COR-L47 (cell line): ENCODE measurements at regions not wholly inside any gene's neighbourhood (a gene's known extent, or its start where the extent isn't known, plus 50 kb on each side); places are given as distances from the start of the nearest gene placed in this dataset.
"Not testable (repeated sequence)": the region's sequence is repeated elsewhere in the genome, so short reads cannot be mapped to it uniquely, and the experiment has no call there.

Experiments used
- DNase-seq: peaks from one replicate; lab custom pipeline; 2025; lab: John Stamatoyannopoulos, UW

DNA sequence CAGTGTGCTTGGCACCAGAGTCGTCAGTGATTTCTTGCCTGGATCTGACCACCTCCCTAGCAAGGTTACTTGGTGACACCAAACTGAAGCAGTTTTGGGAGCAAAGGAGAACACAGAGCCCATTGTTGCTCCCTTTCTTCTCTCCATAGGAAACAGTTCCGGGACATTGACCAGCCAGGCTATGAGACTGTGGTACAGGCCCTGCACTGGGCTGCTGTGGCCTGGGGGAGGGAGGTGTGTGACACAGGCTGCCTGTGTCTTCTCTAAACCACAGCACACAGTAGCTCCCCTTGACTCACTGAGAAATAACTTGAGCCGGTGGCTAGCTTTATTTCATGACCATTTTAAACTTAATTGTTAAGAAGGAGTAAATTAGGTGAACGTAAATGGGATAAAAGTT, 214.8 kb upstream of the UBL3 start:
- no peak for DNase-seq

DNA sequence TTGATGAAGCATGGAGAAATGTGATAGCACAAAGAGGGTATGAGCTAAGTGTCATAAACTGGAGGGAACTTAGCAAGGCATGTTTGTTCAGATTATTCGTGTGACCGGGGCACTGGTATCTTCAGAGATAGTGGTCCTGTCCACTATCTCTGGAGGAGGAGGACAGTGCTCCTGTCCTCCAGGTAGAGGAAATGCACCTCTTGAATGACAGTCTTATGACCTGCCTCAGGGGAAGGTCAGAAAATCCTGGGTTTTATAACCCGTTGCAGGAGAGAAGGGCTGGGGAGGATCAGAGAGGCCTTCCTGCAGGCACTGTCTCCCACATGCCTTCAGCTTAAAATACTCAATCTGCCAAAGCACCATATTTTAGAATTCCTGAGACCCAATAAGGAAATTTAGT, 213.5 kb upstream of the UBL3 start:
- no peak for DNase-seq

DNA sequence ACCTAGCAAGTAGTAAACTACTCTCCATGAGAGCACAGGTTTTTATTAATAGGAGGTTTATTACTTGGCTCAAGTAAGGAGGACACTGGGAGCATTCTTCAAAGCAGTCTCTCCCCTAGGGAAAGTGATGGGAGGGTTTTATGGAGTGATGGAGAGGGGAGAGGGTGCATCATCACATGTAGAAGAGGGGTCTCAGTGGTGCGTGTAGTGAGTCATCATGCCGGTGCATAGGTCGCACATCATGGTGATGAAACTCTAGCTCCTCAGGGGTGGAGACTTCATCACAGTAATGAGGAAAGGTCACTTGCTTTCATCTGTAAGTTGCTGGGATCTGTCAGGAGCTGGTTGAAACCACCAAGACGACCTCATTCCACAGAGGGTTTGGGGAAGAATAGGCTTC, 210.8 kb upstream of the UBL3 start:
- no peak for DNase-seq

DNA sequence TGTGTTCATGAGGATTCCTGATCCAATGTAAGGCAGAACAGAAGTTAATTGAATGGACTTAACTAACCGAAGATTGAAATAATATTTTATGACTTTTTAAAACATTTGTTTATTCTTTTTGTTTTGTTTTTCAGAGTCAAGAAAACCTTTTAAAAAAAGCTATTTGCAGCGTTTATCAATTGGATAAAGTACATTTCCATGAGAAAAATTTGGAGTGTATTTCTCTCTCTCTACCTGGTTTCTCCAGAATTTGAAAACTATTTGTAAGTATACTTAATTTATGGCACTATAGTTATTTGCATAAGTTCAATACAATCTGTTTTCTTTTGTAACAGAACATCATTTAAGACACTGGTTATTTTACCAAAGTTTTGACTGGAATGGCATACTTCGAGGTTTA, 208.0 kb upstream of the UBL3 start:
- no peak for DNase-seq

DNA sequence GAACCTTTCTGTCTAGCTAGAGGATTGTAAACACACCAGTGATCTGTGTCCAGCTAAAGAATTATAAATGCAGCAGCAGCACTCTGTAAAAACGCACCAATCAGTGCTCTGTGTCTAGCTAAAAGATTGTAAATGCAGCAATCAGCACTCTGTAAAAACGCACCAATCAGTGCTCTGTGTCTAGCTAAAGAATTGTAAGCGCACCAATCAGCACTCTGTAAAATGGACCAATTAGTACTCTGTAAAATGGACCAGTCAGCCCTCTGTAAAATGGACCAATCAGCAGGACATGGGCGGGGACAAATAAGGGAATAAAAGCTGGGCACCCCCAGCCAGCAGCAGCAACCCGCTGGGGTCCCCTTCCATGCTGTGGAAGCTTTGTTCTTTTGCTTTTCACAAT, 204.1 kb upstream of the UBL3 start:
- not testable (repeated sequence) for DNase-seq

DNA sequence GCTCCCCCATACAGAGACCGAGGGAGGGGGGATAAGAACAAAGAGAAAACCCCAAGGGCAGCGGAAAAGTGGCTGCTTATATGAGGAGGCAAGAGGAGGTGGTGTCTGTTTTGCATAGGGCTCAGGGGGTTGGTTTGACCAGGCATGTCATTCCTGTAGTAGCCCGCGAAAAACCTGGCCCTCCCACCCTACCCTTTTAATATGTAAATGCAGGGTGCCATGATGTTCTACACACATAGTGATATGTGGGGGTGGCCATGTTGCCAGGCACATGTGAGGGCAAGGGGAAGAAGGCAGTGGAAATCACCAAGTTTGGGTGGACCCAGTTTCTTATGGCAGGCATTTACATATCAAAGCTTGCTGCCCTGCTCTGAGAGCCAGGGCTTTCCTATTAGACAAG, 203.5 kb upstream of the UBL3 start:
- DNase-seq, result no peak

DNA sequence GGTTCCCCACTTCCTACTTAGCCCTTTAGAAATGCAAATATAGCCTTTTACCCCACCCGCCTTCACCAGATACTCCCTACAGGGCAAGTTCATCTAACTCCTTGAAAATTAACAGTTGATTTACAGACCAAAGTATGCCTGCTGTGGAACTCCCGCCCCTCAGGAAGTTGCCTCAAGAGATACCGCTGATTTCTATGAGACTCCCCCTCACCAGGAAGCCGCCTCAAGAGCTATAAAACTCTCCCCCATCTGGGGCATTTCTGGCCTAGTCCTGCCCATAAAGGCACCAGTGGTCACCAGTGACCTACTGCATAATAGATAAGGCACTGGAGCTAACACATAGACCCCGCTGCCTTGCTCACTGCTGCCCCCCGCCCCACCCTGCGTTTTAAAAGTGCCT, 201.7 kb upstream of the UBL3 start:
- no peak for DNase-seq

DNA sequence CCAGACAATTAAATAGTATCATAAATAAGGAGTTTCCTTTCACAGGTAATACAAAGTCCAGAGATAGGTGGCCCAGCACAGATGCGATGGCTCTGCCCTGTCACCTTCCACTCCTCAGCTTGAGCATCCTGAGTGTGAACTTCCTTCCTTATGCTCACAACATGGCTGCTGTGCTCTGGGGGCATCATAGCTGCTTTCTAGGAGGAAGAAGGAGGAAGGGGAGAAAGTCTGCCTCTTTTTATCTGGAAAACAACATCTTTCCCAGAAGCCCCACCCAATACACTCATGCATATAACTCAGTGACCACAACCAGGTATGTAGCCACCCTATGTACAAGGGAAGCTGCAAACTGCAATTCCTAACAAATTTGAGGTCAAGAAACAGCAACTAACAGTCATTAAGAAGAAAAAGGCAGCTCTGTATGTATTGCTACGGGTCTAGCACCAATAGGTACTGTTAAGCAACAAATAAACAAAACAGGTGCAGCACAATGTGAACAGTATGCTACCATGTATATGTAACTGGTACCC, 201.2 kb upstream of the UBL3 start:
- no peak for DNase-seq

DNA sequence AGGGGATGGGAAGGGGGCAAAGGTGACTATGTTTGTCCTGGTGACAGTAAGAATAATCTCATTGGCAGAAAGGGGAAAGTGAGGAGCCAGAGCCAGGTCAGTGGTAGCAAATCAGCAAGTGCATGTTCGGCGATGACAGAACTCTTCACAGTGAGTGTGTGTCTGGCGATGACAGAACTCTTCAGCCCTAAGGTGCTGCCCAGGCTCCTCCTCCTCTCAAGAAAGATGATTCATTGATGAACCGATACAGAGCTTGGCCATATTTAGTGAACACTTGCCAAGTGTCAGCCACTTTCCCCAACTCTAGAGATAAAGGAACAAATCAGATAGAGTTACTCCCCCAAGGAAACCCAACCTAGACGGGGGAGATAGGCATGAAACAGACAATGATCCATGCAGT, 199.3 kb upstream of the UBL3 start:
- DNase-seq, result no peak

DNA sequence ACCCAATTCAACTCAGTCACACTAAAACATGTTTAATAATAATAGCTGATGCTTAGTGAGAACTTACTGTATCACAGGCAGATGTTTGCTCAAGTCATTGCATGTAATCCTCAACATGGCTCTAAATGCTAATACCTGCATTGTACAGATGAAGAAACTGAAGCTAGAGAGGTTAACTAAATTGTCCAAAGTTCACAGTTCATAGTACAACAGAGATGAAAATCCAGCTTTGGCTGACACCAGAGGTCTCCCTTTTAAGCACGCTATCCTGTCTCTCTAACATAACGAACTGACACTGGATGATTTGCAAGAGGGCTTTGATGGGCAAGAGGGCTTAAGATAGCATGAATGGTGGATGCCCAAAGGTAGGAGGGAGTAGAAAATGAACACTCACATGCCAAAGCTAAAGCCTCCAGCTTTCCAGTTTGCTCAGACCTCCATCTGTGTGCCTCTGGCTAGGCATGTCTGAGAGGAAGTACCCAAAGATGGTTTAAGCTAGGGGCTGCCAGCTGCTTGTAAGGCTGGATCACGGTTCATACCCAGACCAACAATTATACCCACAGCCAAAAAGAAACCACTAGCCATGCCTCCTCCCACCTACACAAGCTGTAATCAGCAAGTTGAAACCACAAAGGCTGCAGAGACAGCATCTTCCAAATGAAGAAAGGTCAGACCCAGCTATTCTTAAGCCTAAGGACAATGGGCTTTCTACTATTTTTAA, 196.9 kb upstream of the UBL3 start:
- DNase-seq, result no peak

DNA sequence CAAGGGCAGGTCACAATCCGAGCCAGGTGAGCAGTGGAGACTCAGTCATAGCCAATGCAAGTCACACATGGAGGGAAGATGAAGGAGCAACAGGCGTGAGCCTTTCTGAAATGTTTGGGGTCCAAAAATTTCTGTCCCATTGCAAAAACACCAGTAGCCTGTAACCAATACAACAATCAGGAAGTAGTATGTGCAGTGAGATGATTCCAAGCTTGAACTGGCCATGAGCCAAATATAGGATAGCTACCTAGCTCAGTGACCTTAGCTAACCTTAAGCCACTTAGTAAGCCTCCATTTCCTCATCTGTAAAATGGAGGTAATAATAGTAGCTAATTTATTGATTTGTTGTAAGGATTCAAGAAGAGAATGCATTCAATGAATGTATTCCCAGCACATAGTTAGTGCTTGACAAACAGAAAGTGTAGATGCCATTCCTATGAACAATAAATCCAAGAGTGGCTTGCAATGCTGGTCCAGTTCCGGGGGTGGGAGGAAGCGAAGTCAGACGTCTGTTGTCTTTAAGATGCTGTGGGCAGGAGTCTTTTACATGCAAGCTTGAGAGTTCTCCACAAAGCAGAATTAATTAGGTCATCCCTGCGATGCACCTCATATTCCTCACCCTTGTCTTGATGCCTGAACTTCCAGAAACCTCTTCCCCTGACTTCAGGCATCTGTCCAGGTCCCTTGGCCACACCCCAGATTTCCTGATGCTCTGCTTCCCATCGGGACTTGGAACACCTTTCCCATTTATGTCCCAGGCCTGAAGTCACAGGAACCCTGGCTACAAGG, 195.7 kb upstream of the UBL3 start:
- no peak for DNase-seq

DNA sequence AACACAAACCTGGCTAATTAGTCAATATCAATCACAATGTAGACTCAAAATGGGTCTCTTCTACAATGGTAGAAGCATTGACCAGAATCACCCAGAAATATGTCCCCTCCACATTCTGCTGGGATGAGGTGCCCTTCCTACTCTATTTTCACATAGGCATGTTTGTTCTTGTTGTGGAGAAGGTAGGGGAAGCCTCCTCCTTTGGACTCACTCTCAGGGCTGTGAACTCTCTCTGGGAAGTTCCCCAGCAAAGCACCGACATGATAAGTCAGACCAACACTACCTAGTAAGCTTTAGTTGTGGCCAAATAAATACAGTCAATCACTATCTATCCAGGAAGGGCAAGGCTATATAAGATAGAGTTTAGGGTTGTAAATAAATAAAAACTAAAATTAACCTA, 194.5 kb upstream of the UBL3 start:
- no peak for DNase-seq

DNA sequence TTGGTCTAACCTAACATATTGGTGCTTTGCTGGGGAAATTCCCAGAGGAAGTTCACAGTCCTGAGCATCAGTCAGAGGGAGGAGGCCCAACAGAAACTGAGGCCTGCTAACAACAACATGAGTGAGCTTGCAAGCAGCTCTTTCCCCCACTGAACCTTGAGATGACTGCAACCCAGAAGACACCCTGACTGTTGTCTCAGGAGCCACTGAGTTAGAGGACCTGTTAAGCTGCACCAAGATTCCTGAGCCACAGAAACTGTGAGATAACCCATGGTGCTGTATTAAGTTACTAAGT, 193.2 kb upstream of the UBL3 start:
- no peak for DNase-seq

DNA sequence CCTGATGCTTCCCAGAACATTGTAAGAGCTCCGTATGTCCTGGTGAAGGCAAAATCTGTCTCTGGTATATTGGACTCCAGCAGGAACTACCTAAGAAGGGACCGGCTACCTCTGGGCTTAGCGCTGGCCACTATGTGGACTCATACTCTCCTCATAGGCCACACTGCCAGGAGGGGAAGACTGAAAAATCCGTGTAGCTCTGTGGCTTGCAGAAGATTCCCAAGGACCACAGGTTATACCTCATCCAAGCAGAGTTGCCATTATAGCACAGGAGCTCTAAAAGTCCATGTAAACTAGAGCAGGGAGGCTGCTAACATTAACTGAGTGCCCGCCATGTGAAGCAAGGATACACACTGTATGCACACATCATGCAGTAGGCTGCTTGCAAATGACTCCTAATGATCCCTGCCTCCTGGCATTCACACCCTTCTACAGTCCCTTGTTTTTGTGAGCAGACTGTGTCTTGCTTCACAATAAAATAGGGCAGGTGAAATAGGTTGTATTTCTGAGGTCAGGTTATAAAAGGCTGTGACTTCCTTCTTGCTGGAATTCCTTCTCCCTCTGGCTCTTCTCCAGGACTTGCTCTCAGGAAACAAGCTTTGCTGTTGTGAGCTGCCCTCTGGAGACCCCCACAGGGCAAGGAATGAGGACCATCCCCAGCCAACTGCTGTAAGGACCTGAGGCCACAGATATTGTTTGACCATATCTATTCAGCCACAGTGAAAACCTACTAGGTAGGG, 192.6 kb upstream of the UBL3 start:
- no peak for DNase-seq

DNA sequence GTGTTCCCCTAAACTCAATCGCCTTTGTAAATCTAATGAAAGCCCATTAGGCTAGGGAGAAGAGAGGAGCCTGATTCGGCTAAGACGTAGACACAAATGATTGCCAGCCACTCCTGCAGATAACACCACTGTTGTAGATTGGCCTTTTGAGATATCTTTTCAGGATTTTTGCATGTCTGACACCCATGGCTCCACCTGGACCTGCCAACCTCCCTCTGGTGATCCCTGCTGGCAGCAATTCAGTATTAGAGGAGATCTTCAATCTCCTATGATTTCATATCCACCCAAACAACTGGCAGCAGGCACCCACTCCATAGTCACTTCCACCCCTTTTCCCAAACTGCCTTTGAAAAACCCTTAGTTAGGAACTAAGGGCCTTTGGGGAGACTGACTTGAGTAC, 191.9 kb upstream of the UBL3 start:
- DNase-seq, result no peak

DNA sequence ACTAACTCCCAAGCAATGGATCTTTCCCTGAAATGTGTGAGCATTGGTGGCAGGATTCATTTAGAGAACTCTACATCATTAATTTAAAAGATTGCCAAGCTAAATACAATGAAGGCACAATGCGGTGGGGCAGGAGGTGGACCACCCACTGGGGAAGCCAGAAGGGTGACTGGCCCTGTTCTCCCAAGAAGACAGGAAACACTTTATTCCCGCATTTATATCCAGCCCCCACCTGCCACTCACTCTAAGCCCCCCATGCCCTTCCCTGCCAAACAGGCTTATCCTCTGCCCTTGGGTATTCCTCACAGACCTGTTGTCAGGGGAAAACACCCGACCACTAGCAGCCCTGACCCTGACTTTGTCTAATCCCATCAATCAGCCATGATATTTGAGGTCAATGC, 189.1 kb upstream of the UBL3 start:
- no peak for DNase-seq

DNA sequence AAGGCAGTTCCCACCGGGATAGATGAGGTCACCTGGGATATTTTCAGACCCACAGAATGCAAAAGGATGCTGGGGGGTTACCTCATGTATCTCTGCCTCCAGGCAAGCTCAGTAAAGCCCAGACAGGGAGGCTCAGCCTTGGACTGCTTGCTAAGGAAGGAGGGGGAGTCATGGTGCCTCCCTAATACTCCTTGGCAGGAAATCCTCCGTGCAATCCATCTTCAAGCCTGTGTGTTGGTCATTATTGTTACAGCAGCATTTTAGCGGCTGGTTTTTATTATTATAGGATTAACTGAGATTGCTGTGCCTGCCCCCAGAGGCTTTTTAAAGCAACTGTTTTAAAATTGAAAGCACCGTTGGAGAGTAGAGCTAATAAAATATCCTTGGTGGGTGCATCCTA, 188.5 kb upstream of the UBL3 start:
- DNase-seq, result no peak

DNA sequence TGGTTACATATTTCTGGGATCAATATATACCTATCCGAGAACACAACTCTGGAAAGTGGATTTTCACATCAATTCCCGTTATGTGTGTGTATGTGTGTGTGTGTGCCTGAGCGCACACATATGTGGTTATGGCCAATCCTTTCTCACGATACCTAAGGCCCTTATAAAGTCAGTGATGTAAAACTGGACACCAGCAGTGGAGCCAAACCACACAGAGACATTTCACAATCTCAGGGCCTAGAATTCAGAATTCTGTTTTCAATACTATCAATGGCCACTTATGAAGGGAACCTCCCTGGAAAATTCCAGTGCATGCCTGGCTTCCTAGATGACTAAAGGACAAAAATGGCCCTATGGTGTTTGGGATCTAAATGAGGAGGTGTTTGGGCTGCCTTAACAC, 187.3 kb upstream of the UBL3 start:
- DNase-seq, result no peak

DNA sequence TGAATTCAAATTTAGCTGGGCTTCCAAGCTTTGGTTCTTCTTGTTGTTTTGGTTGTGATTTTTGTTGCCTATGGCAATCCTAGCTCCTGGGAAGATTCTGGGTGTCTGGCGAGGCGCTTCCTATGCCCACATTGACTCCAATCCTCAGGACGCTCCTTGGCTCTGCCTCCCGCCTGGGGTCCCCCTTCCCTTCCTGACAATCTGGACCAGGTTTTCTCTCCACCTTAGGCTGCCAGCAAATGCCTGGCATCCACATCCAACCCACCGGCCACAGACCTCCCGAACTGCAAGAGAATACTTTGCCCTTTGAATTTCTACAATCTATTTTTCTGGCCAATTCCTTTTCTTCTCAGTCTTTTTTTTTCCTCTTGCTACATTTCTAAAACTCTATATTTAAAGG, 186.9 kb upstream of the UBL3 start:
- no peak for DNase-seq

DNA sequence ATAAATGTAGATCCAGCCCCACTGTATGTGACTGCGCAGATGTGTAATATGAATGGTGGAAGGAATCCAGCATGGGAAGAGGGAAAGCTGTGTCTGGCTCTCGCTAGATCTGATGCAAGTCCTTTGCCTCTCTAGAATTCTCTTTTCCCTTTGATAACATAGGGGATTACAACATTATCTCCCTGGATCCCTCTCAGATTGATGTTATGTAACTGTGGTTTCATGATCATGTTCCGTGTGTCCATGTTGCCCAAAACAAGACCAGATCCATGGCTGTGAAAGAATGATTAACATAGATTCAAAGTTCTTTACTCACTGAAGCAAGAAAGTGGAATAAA, 184.0 kb upstream of the UBL3 start:
- no peak for DNase-seq

DNA sequence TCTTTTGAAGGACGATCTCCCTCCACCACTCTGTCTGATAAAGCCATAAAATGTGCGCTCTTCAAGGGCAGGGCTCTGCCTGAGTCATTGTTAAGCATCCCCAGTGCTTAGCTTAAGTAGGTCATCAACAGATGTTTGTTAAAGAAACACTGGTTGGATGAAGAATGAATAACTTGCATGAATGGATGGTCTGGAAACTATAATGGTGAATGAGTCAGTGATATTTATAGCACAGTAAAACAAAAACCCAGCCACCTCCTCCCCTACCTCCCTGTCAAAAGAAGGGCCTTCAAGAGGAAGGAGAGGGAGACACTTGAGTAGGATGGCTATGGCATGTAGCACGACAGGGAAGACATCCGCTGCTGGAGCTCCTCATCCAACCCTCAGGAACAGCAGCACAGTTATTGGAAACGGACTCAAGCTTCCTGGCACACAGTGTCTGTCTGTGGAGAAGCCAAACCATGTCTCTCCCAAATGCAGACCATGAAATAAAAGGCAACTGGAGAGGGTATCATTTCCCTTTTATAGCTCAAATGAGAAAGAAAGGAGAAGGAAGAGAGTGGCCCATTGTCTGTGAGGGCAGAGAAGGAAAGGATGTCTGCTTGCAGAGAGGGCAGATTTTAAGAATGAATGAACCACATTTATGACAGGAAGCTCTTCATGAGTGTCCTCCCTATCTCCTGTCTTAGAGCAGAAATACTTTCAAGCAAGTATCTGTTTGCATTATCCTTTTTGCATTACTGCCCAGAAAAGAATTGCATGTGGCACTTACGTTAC, 183.5 kb upstream of the UBL3 start:
- no peak for DNase-seq

DNA sequence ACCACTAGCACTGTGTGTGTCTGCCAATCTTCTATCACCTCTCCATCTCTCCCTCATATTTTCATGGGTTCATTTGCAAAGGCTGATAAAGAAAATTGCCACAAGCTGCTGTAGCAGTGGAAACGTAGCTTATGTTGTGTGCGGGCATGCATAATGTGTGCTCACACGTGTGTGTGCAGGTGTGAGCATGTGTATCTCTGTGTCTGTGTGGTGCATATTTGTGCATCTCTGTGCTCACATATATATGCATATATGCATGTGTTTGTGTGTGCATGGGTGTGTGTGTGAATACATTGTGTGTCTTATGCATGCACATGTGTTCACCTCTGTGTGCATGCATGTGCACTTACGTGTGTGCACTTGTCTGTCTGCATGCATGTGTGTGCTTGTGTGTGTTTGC, 181.8 kb upstream of the UBL3 start:
- DNase-seq, result no peak

DNA sequence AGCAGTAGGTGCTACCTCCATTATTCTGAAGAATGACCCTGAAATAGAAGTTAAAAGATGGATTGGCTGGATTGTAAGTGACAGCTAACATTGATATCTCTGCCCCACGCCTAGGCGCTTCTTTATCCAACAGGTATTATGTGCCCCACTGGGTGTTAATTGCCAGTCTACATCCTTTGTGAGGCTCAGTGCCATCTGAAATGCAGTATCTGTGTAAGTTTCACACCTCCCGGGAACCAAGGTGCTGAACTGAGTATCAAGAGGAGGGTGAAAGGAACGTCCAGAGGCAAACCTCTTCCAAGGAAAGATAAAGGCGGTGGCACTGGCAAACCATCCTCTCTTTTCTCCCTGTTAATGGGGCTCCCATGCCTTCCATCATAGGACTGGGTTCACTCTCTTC, 181.1 kb upstream of the UBL3 start:
- DNase-seq, result no peak
